Tibial nerve (tissue), 4 donors: ENCODE measurements at regions not wholly inside any gene's neighbourhood (a gene's known extent, or its start where the extent isn't known, plus 50 kb on each side); places are given as distances from the start of the nearest gene placed in this dataset.

Experiments
- DNase-seq, 2 donors: peaks; one replicate each; pipeline ENCODE4 v3.0.0-alpha.2; 2019; ENCODE audit warnings: low spot score in 2 of 2
- H3K27ac ChIP-seq, 4 donors: fragments of 200-600 bp; sonication (generic) in 3 of 4; one replicate each; pipeline ENCODE4 v1.5.1; 2017 to 2019; ENCODE audit warnings: mild to moderate bottlenecking in 1 of 4
- H3K27me3 ChIP-seq, 2 donors: fragments of 200-600 bp; sonication (generic) in 1 of 2; one replicate each; pipeline versions ENCODE4 v1.5.1 to v1.6.0; 2017 to 2019
- H3K36me3 ChIP-seq, 3 donors: fragments of 200-600 bp; sonication (generic); one replicate each; pipeline ENCODE4 v1.5.1; 2018 to 2019
- H3K4me1 ChIP-seq, 4 donors: fragments of 200-600 bp; sonication (generic) in 3 of 4; one replicate each; pipeline ENCODE4 v1.5.1; 2017 to 2019
- H3K4me3 ChIP-seq, 4 donors: fragments of 200-600 bp; sonication (generic) in 3 of 4; one replicate each; pipeline ENCODE4 v1.5.1; 2017 to 2019; ENCODE audit warnings: mild to moderate bottlenecking in 1 of 4, moderate library complexity in 1 of 4
- H3K9me3 ChIP-seq, 4 donors: fragments of 200-600 bp; sonication (generic) in 3 of 4; one replicate each; pipeline ENCODE4 v1.5.1; 2017 to 2019
- CTCF ChIP-seq, 5 experiments: fragments of 200-600 bp in 3 of 5; fragments of 450-650 bp in 2 of 5; sonication (generic) in 3 of 5; IDR thresholded peaks; one replicate each; pipeline ENCODE4 v1.5.1; 2016 to 2019; ENCODE audit warnings: antibody characterized with exemption in 5 of 5, mild to moderate bottlenecking in 3 of 5, moderate library complexity in 2 of 5
- EP300 ChIP-seq, 2 donors: sonication (generic); formaldehyde crosslinking; IDR thresholded peaks; one replicate each; pipeline ENCODE4 v1.6.1; 2017; ENCODE audit warnings: antibody characterized with exemption in 2 of 2, mild to moderate bottlenecking in 1 of 2
- POLR2A ChIP-seq, 2 donors: fragments of 450-650 bp; IDR thresholded peaks; one replicate each; pipeline ENCODE4 v1.6.1; 2017; ENCODE audit warnings: antibody characterized with exemption in 2 of 2, mild to moderate bottlenecking in 2 of 2, moderate library complexity in 2 of 2
- WGBS, 2 donors: methylation state at CpG; one replicate each; pipeline ENCODE4 v1.1.5; 2018; 5-methylcytosine and 5-hydroxymethylcytosine counted together

DNA sequence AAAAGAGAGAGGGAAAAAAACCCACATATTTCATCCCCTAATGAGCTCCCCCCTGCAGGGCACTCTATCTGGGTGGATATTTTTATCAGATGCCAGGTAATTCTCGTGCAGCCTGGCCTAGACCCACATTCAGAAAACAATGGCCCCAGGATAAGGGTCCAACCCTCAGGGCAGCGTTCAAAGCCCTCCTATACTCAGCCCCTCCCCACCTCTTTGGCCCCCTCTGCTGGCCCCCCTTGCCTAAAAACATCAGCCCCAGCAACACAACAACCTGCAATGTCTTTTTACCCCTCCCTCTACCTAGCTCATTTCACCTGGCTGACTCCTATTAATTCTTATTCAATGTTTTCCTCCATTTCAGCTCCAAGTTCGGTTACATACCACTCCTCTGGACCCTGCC lies 145.4 kb upstream of the MED14 start:
- H3K4me1 ChIP-seq = peaks cover 0 to 4% (median 0%) of the 10 kb centered on the region in 4 donors
- DNase-seq = no peak
- no peaks in the 10 kb centered on the region for H3K36me3 ChIP-seq
- 62 to 83% methylated on average over 3 of the region's 3 CpGs for WGBS, 2 donors
- TF ChIP-seq EP300 (IDR thresholded peaks at IDR 0.05) = no peak
- TF ChIP-seq CTCF (IDR thresholded peaks at IDR 0.05) = no peak
- no peak for TF ChIP-seq POLR2A (IDR thresholded peaks at IDR 0.05)
- H3K27me3 ChIP-seq = no peaks in the 10 kb centered on the region
- H3K4me3 ChIP-seq = no peak overlapping the region
- no peaks in the 10 kb centered on the region for H3K9me3 ChIP-seq
- H3K27ac ChIP-seq = no peak overlapping the region

DNA sequence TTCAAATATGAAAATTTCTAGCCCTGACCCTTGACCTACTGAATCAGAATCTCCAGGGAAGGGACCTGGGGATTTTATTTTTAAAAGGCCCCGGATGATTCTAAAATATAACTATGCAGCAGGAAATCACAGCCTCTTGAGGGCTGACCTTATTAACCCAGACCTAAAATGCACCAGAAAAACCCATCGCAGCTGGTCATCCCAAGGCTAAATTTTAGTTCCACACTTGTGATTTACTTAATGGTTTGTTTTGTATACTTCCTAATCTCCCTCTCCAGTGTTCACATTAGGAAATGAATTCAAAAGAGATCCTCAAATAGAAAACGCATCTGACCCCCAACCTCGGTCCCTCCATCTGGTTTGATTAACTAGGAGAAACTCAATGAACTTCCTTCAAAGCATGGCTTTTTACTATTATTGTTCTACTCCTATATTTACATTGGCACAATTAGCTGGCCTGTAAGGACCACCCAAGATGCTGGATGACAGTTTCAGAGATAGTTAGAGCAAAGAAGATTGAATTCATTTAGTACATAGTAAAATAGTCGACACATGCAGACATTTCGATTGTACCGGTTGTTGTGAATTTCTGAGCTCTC lies 147.8 kb upstream of the MED14 start:
- WGBS, 2 donors = 42 to 66% methylated on average over 7 of the region's 7 CpGs
- Histone ChIP-seq H3K27me3 (no peaks in the 10 kb centered on the region), H3K4me3 (no peak overlapping the region), H3K9me3 (no peaks in the 10 kb centered on the region), H3K4me1 (peaks cover 0 to 2% (median 0%) of the 10 kb centered on the region in 4 donors), H3K36me3 (no peaks in the 10 kb centered on the region), H3K27ac (no peak overlapping the region)
- TF ChIP-seq POLR2A (IDR thresholded peaks at IDR 0.05) (no peak), CTCF (IDR thresholded peaks at IDR 0.05) (no peak), EP300 (IDR thresholded peaks at IDR 0.05) (no peak)
- no peak for DNase-seq

GRCh38 chrX:40885989-40886388 lies 150.6 kb upstream of the MED14 start:
- DNase-seq = no peak
- no peaks in the 10 kb centered on the region for H3K27me3 ChIP-seq
- no peaks in the 10 kb centered on the region for H3K9me3 ChIP-seq
- no peak overlapping the region for H3K27ac ChIP-seq
- H3K4me3 ChIP-seq = no peak overlapping the region
- TF ChIP-seq POLR2A (IDR thresholded peaks at IDR 0.05) = no peak
- TF ChIP-seq EP300 (IDR thresholded peaks at IDR 0.05) = no peak
- no peak for TF ChIP-seq CTCF (IDR thresholded peaks at IDR 0.05)
- no peaks in the 10 kb centered on the region for H3K4me1 ChIP-seq
- WGBS, 2 donors = 91 to 96% methylated on average over 4 of the region's 4 CpGs
- H3K36me3 ChIP-seq = no peaks in the 10 kb centered on the region

- no peak for DNase-seq
- Histone ChIP-seq H3K36me3 (no peaks in the 10 kb centered on the region), H3K4me1 (no peaks in the 10 kb centered on the region), H3K27ac (no peak overlapping the region), H3K4me3 (no peak overlapping the region), H3K27me3 (no peaks in the 10 kb centered on the region), H3K9me3 (no peaks in the 10 kb centered on the region)
- no peak for TF ChIP-seq EP300 (IDR thresholded peaks at IDR 0.05)
- no peak for TF ChIP-seq CTCF (IDR thresholded peaks at IDR 0.05)
- TF ChIP-seq POLR2A (IDR thresholded peaks at IDR 0.05) = no peak
- WGBS, 2 donors = 53 to 78% methylated on average over 1 of the region's 1 CpG
These were observed 152.1 kb upstream of the MED14 start for GRCh38 chrX:40887476-40887875.

- TF ChIP-seq CTCF (IDR thresholded peaks at IDR 0.05) (no peak), POLR2A (IDR thresholded peaks at IDR 0.05) (no peak), EP300 (IDR thresholded peaks at IDR 0.05) (no peak)
- Histone ChIP-seq H3K9me3 (no peaks in the 10 kb centered on the region), H3K4me1 (no peaks in the 10 kb centered on the region), H3K4me3 (no peak overlapping the region), H3K27me3 (no peaks in the 10 kb centered on the region), H3K27ac (no peak overlapping the region), H3K36me3 (no peaks in the 10 kb centered on the region)
- DNase-seq = no peak
These were observed 156.5 kb upstream of the MED14 start for GRCh38 chrX:40891798-40892197.
